ENCODE measurements at regions not wholly inside any gene's neighbourhood (a gene's known extent, or its start where the extent isn't known, plus 50 kb on each side); places are given as distances from the start of the nearest gene placed in this dataset.

DNA sequence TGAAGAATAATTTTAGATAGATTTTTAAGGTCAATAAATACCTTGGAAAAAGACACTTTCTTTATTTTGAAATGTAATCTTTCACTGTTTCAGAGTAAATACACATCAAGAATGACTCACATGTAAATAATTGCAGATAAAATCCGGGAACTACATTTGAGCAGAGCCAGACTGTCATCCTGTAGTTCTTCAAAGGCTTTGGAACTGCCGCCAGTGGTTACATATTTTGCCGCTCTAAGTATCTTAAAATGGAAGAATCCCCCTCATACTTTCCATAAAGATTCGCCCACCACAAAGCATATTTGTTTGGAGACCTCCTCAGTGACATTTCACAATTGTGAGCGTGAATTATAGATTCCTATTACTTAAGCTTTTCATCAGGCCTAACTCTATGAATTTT lies 607.8 kb upstream of the ZFP42 start:
- TF ChIP-seq FOXP2 (optimal IDR thresholded peaks at IDR 0.05; ENCODE audit: borderline replicate concordance, extremely low read depth, extremely low read length, insufficient read depth), result no peak
- no peak for TF ChIP-seq POLR2AphosphoS5 (IDR thresholded peaks at IDR 0.05; ENCODE audit: low read depth, low read length)
- TF ChIP-seq SIN3A (IDR thresholded peaks at IDR 0.05; ENCODE audit: borderline replicate concordance, insufficient read depth, low read length), result no peak
- no peak for TF ChIP-seq REST (IDR thresholded peaks at IDR 0.05; ENCODE audit: insufficient read depth in 1 of 2, low read depth in 2 of 2, low read length in 2 of 2)
